GM12875 (cell line): ENCODE measurements at regions not wholly inside any gene's neighbourhood (a gene's known extent, or its start where the extent isn't known, plus 50 kb on each side); places are given as distances from the start of the nearest gene placed in this dataset.
"Not testable (repeated sequence)": the region's sequence is repeated elsewhere in the genome, so short reads cannot be mapped to it uniquely, and the experiment has no call there.

Experiments used
- H3K4me3 ChIP-seq: one replicate; pipeline ENCODE4 v1.5.1; 2011; ENCODE audit warnings: low read depth, low read length, control low read depth
- CTCF ChIP-seq: IDR thresholded peaks from 2 replicates; pipeline ENCODE4 v1.5.1; 2011; ENCODE audit warnings: low read depth, mild to moderate bottlenecking, control low read depth, inconsistent platforms, low read length, moderate library complexity, borderline replicate concordance; ENCODE audit not compliant: insufficient read depth

GRCh38 chr9:24901319-24901718 is 355.6 kb upstream of the IZUMO3 start:
- TF ChIP-seq CTCF, result no peak

GRCh38 chr9:24900179-24900578 is 354.5 kb upstream of the IZUMO3 start:
- TF ChIP-seq CTCF, result no peak
- H3K4me3 ChIP-seq, result no peak overlapping the region

More at GRCh38 chr9:24901319-24901718, 355.6 kb upstream of the IZUMO3 start:
- H3K4me3 ChIP-seq, result no peak overlapping the region

- TF ChIP-seq CTCF, result no peak
- H3K4me3 ChIP-seq, result no peak overlapping the region
Measured at GRCh38 chr9:24899463-24899862, 353.8 kb upstream of the IZUMO3 start.

GRCh38 chr9:24897826-24898225 is 352.1 kb upstream of the IZUMO3 start:
- H3K4me3 ChIP-seq, result no peak overlapping the region
- no peak for TF ChIP-seq CTCF

- TF ChIP-seq CTCF, result no peak
Measured at GRCh38 chr9:24881361-24881760, 335.7 kb upstream of the IZUMO3 start.

GRCh38 chr9:24879591-24879990 is 333.9 kb upstream of the IZUMO3 start:
- TF ChIP-seq CTCF, result no peak
- H3K4me3 ChIP-seq, result no peak overlapping the region

More at GRCh38 chr9:24881361-24881760, 335.7 kb upstream of the IZUMO3 start:
- H3K4me3 ChIP-seq, result no peak overlapping the region

- not testable (repeated sequence) for H3K4me3 ChIP-seq
Measured at GRCh38 chr9:24856601-24857000, 310.9 kb upstream of the IZUMO3 start.
